ENCODE measurements at regions not wholly inside any gene's neighbourhood (a gene's known extent, or its start where the extent isn't known, plus 50 kb on each side); places are given as distances from the start of the nearest gene placed in this dataset.

- Histone ChIP-seq H3K27ac (no peak overlapping the region), H2AFZ (ENCODE audit: low read depth) (no peak overlapping the region), H3K9ac (no peak overlapping the region), H3K27me3 (ENCODE audit: insufficient read depth, low read depth) (no peaks in the 10 kb centered on the region), H3K4me3 (IDR thresholded peaks at IDR 0.05; ENCODE audit: insufficient read depth, low read depth, low read length) (no peak overlapping the region), H3K4me1 (ENCODE audit: low read depth, poor library complexity, severe bottlenecking) (no peaks in the 10 kb centered on the region), H3K4me2 (no peak overlapping the region), H4K20me1 (ENCODE audit: insufficient read depth) (no peaks in the 10 kb centered on the region), H3K79me2 (ENCODE audit: insufficient read depth, low read depth) (no peaks in the 10 kb centered on the region), H3K36me3 (ENCODE audit: insufficient read depth) (no peaks in the 10 kb centered on the region)
- no peak for TF ChIP-seq CTCF (conservative IDR thresholded peaks at IDR 0.05; ENCODE audit: low read depth, low read length)
These were observed 113.6 kb downstream of the GALC start for GRCh38 chr14:87879389-87879788.

DNA sequence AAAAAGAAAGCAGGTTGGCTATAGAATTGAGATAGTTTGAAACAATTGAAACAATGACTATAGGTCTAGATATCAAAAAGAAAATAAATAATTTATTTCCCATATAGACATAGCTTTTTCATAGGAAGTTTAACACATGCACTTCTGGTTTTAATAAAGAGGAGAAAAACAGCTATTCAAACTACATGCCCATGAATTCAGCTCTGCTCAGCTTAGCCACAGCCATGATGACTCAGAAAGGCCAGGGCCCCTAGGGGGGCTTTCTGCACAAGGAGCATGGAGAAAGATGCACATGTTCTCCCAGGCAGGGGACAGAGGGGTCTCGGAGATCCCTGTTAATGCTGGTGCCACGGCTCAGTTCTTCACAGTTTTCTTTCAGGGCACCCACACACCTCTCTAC lies 114.0 kb downstream of the GALC start:
- TF ChIP-seq CTCF (conservative IDR thresholded peaks at IDR 0.05; ENCODE audit: low read depth, low read length): no peak
- no peaks in the 10 kb centered on the region for H3K36me3 ChIP-seq (ENCODE audit: insufficient read depth)
- H3K4me3 ChIP-seq (IDR thresholded peaks at IDR 0.05; ENCODE audit: insufficient read depth, low read depth, low read length): no peak overlapping the region
- no peaks in the 10 kb centered on the region for H4K20me1 ChIP-seq (ENCODE audit: insufficient read depth)
- no peak overlapping the region for H3K9ac ChIP-seq
- H2AFZ ChIP-seq (ENCODE audit: low read depth): no peak overlapping the region
- no peaks in the 10 kb centered on the region for H3K4me1 ChIP-seq (ENCODE audit: low read depth, poor library complexity, severe bottlenecking)
- H3K27me3 ChIP-seq (ENCODE audit: insufficient read depth, low read depth): no peaks in the 10 kb centered on the region
- no peak overlapping the region for H3K27ac ChIP-seq
- no peak overlapping the region for H3K4me2 ChIP-seq
- no peaks in the 10 kb centered on the region for H3K79me2 ChIP-seq (ENCODE audit: insufficient read depth, low read depth)

DNA sequence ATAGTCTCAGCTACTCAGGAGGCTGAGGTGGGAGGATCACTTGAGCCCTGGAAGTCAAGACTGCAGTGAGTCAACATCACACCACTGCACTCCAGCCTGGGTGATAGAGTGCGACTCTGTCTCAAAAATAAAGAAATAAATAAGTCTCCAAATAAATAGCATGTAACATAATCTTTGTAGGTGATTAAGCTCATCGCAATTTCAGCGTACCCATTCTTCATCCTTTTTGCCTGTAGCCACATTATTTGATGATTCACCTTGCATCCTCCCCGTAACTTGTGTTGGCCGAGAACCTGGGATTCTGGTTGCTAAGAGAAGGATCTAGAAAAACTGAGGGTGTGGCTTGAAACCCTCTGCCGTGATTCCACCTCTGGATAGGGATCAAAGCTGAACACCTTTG lies 115.1 kb downstream of the GALC start:
- no peaks in the 10 kb centered on the region for H3K79me2 ChIP-seq (ENCODE audit: insufficient read depth, low read depth)
- H3K36me3 ChIP-seq (ENCODE audit: insufficient read depth): no peaks in the 10 kb centered on the region
- no peaks in the 10 kb centered on the region for H3K27me3 ChIP-seq (ENCODE audit: insufficient read depth, low read depth)
- H3K4me2 ChIP-seq: no peak overlapping the region
- no peak overlapping the region for H3K4me3 ChIP-seq (IDR thresholded peaks at IDR 0.05; ENCODE audit: insufficient read depth, low read depth, low read length)
- H3K4me1 ChIP-seq (ENCODE audit: low read depth, poor library complexity, severe bottlenecking): no peaks in the 10 kb centered on the region
- no peak overlapping the region for H3K27ac ChIP-seq
- TF ChIP-seq CTCF (conservative IDR thresholded peaks at IDR 0.05; ENCODE audit: low read depth, low read length): no peak
- no peak overlapping the region for H2AFZ ChIP-seq (ENCODE audit: low read depth)
- H4K20me1 ChIP-seq (ENCODE audit: insufficient read depth): no peaks in the 10 kb centered on the region
- H3K9ac ChIP-seq: no peak overlapping the region

DNA sequence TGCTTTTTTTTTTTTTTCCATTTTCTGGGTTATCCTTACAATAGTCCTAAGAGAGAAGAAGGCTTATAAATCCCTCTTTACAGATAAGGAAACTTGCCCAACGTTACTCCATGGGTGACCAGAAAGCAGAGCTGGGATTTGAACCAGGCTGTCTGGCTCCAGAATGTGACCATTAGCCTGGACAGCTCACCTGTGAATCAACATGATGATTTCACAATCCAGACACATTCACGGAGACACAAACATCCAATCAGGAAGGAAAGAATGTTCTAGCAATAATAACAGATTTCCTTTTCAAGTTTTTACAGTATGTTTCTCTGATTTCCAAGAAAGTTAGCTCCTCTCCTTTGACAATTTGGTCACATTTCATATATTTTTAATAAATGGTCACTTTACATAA lies 118.3 kb downstream of the GALC start:
- no peak overlapping the region for H3K27ac ChIP-seq

More for the DNA sequence above, 118.3 kb downstream of the GALC start:
- H3K4me3 ChIP-seq (IDR thresholded peaks at IDR 0.05; ENCODE audit: insufficient read depth, low read depth, low read length): no peak overlapping the region
- H2AFZ ChIP-seq (ENCODE audit: low read depth): no peak overlapping the region
- H3K9ac ChIP-seq: no peak overlapping the region
- H3K4me1 ChIP-seq (ENCODE audit: low read depth, poor library complexity, severe bottlenecking): no peaks in the 10 kb centered on the region
- H3K27me3 ChIP-seq (ENCODE audit: insufficient read depth, low read depth): no peaks in the 10 kb centered on the region
- TF ChIP-seq CTCF (conservative IDR thresholded peaks at IDR 0.05; ENCODE audit: low read depth, low read length): no peak
- H4K20me1 ChIP-seq (ENCODE audit: insufficient read depth): no peaks in the 10 kb centered on the region
- H3K79me2 ChIP-seq (ENCODE audit: insufficient read depth, low read depth): no peaks in the 10 kb centered on the region
- H3K4me2 ChIP-seq: no peak overlapping the region
- no peaks in the 10 kb centered on the region for H3K36me3 ChIP-seq (ENCODE audit: insufficient read depth)

Data from KMS-11 (cell line).